Esophagus squamous epithelium (tissue), 5 donors: ENCODE measurements at regions not wholly inside any gene's neighbourhood (a gene's known extent, or its start where the extent isn't known, plus 50 kb on each side); places are given as distances from the start of the nearest gene placed in this dataset.

Experiments used
- DNase-seq: peaks from one replicate; lab custom pipeline; 2025; lab: John Stamatoyannopoulos, UW
- H3K27ac ChIP-seq, 4 donors: fragments of 200-600 bp; sonication (generic); one replicate each; pipeline ENCODE4 v1.5.1; 2016 to 2019; ENCODE audit warnings: mild to moderate bottlenecking in 1 of 4
- H3K27me3 ChIP-seq, 4 donors: fragments of 200-600 bp; sonication (generic); 1 replicate in 3 of 4; 2 replicates in 1 of 4; pipeline versions ENCODE4 v1.5.1 to v1.6.0; 2017 to 2021; ENCODE audit warnings: antibody characterized with exemption in 1 of 4
- H3K36me3 ChIP-seq, 3 donors: fragments of 200-600 bp; sonication (generic); one replicate each; pipeline ENCODE4 v1.5.1; 2016 to 2019
- H3K4me1 ChIP-seq, 3 donors: fragments of 200-600 bp; sonication (generic); one replicate each; pipeline ENCODE4 v1.5.1; 2017 to 2019
- H3K4me3 ChIP-seq, 4 donors: fragments of 200-600 bp; sonication (generic); 1 replicate in 3 of 4; 2 replicates in 1 of 4; pipeline ENCODE4 v1.5.1; 2016 to 2019; ENCODE audit warnings: mild to moderate bottlenecking in 2 of 4, moderate library complexity in 1 of 4
- H3K9me3 ChIP-seq, 3 donors: fragments of 200-600 bp; sonication (generic); one replicate each; pipeline ENCODE4 v1.5.1; 2016 to 2019
- POLR2A ChIP-seq, 4 donors: fragments of 450-650 bp; IDR thresholded peaks; one replicate each; pipeline ENCODE4 v1.6.1; 2017; ENCODE audit warnings: antibody characterized with exemption in 4 of 4, mild to moderate bottlenecking in 4 of 4, moderate library complexity in 3 of 4
- WGBS, 2 donors: methylation state at CpG; one replicate each; pipeline ENCODE4 v1.1.5; 2018; 5-methylcytosine and 5-hydroxymethylcytosine counted together
- intact Hi-C: fragments of 100-400 bp; cut with DNase I; formaldehyde crosslinking; loops from one replicate; pipeline ENCODE4 v1.15.0; 2022
- TF ChIP-seq, protein P1 (sequence below), 6 experiments: fragments of 450-650 bp in 4 of 6; fragments of 200-600 bp in 2 of 6; sonication (generic) in 2 of 6; IDR thresholded peaks; one replicate each; pipeline ENCODE4 v1.5.1; 2016 to 2019; ENCODE audit warnings: antibody characterized with exemption in 6 of 6, mild to moderate bottlenecking in 4 of 6, moderate library complexity in 4 of 6
- donor health status: DM: yes; HTN: yes; CAD: no.

DNA sequence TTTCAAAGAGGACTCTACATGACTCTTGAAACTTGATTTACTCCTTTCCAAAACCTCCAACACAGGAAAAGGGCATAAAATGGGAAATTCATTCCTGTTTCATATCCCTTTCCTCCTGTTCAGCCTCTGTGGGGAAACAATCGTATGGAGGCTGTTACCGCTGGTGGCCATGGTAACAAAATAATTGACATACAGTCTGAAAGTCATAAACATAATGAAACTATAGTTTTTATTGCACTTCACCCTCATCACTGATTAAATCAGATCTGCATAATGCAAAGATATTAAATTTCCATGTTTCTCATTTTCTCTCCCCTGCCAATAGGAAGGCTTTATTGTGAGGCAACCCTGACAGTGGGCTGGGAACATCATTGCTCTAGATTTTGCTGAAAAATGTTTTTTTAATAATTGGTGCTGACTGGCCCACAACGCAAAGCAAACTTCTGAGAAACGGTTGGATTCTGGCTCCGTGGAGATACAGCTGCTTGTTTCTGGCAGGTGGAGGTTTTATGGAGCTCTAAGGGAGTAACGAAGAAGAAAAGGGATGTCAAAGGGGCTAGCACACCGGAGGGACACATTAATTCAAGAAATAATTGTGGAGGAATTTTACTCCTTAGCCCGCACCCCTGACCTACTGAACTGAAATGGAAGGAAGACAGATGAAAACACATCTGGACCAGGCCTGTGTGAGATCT is 154.2 kb upstream of the SHISA6 start:
- intact Hi-C loops: no loop called here
- H3K4me1 ChIP-seq: no peaks in the 10 kb centered on the region
- H3K4me3 ChIP-seq: no peak overlapping the region
- H3K9me3 ChIP-seq: no peaks in the 10 kb centered on the region
- whole genome bisulfite sequencing, 2 donors: 76 to 84% methylated on average over 8 of the region's 8 CpGs
- H3K36me3 ChIP-seq: no peaks in the 10 kb centered on the region
- DNase-seq: no peak
- H3K27ac ChIP-seq: no peak overlapping the region
- TF ChIP-seq, protein P1, sequence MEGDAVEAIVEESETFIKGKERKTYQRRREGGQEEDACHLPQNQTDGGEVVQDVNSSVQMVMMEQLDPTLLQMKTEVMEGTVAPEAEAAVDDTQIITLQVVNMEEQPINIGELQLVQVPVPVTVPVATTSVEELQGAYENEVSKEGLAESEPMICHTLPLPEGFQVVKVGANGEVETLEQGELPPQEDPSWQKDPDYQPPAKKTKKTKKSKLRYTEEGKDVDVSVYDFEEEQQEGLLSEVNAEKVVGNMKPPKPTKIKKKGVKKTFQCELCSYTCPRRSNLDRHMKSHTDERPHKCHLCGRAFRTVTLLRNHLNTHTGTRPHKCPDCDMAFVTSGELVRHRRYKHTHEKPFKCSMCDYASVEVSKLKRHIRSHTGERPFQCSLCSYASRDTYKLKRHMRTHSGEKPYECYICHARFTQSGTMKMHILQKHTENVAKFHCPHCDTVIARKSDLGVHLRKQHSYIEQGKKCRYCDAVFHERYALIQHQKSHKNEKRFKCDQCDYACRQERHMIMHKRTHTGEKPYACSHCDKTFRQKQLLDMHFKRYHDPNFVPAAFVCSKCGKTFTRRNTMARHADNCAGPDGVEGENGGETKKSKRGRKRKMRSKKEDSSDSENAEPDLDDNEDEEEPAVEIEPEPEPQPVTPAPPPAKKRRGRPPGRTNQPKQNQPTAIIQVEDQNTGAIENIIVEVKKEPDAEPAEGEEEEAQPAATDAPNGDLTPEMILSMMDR (IDR thresholded peaks at IDR 0.05): no peak
- TF ChIP-seq POLR2A (IDR thresholded peaks at IDR 0.05): no peak
- peaks cover 0 to 2% (median 0%) of the 10 kb centered on the region in 4 donors for H3K27me3 ChIP-seq

DNA sequence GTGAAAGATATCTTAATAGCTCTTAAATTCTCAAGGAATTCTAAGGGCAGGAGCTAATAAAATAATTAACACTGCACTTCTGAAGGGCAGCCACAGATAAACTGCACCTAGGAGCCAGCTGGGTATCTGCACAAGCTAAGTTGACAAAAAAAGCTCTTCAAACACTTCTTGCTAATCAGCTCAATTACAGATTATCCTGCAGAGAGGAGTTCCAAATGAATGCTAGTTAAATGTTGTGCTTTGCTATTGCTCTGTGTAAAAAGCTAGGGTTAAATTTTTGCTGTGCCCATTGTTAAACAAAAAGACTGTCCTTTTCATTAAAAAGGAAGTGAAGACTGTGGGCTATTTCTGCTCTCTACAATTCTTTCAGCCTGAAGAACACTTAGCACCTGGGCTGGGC is 158.5 kb upstream of the SHISA6 start:
- intact Hi-C loops: no loop called here
- H3K4me1 ChIP-seq: no peaks in the 10 kb centered on the region
- H3K4me3 ChIP-seq: no peak overlapping the region
- TF ChIP-seq POLR2A (IDR thresholded peaks at IDR 0.05): no peak
- TF ChIP-seq, protein P1 (IDR thresholded peaks at IDR 0.05): no peak
- H3K27me3 ChIP-seq: peaks cover 0 to 6% (median 0%) of the 10 kb centered on the region in 4 donors
- DNase-seq: no peak
- H3K27ac ChIP-seq: no peak overlapping the region
- H3K9me3 ChIP-seq: no peaks in the 10 kb centered on the region
- H3K36me3 ChIP-seq: no peaks in the 10 kb centered on the region

DNA sequence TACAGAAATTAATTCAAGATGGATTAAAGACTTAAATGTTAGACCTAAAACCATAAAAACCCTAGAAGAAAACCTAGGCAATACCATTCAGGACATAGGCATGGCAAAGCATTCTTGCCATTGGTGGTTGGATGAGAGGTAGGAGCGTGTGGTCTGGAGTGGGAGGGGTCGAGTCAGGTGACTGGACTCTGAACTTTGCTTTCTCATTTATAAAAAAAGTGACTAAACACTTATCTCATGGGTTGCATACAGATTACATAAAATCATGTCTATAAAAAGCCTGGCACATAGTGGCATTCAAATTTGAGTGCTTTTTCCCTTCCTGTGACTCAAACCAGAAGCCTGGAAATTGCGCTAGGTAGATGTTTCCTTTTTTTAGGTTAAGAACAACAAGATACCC is 159.7 kb upstream of the SHISA6 start:
- WGBS, 2 donors: 74 to 75% methylated on average over 3 of the region's 3 CpGs
- intact Hi-C loops: no loop called here
- H3K27me3 ChIP-seq: peaks cover 0 to 6% (median 0%) of the 10 kb centered on the region in 4 donors
- no peaks in the 10 kb centered on the region for H3K9me3 ChIP-seq
- no peaks in the 10 kb centered on the region for H3K4me1 ChIP-seq
- H3K27ac ChIP-seq: no peak overlapping the region
- H3K36me3 ChIP-seq: no peaks in the 10 kb centered on the region
- no peak for DNase-seq
- no peak overlapping the region for H3K4me3 ChIP-seq
- no peak for TF ChIP-seq POLR2A (IDR thresholded peaks at IDR 0.05)
- TF ChIP-seq, protein P1 (IDR thresholded peaks at IDR 0.05): no peak

DNA sequence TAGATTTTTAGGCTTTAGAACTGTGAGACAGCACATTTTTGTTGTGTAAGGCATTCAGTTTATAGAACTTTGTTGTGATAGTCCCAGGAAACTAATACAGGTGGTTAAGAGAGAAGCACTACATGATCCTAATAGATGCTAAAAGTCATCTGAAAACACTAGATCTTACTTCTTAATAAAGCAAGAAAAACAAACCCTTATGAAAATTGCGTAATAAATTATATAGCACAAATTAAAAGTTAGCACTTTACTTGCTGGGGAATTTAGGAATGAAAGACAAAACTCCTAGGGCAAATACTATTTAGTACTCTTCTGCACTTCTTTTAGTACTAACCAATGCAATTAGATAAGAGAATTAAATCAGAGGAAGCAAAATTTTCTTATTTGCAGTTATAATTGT is 163.3 kb upstream of the SHISA6 start:
- Histone ChIP-seq H3K4me3 (no peak overlapping the region), H3K27ac (no peak overlapping the region), H3K4me1 (peaks cover 0 to 4% (median 3%) of the 10 kb centered on the region in 3 donors), H3K36me3 (no peaks in the 10 kb centered on the region), H3K9me3 (no peaks in the 10 kb centered on the region), H3K27me3 (peaks cover 0 to 6% (median 0%) of the 10 kb centered on the region in 4 donors)
- intact Hi-C loops: no loop called here
- TF ChIP-seq, protein P1 (IDR thresholded peaks at IDR 0.05): no peak
- no peak for TF ChIP-seq POLR2A (IDR thresholded peaks at IDR 0.05)
- 84 to 90% methylated on average over 1 of the region's 1 CpG for WGBS, 2 donors
- no peak for DNase-seq

DNA sequence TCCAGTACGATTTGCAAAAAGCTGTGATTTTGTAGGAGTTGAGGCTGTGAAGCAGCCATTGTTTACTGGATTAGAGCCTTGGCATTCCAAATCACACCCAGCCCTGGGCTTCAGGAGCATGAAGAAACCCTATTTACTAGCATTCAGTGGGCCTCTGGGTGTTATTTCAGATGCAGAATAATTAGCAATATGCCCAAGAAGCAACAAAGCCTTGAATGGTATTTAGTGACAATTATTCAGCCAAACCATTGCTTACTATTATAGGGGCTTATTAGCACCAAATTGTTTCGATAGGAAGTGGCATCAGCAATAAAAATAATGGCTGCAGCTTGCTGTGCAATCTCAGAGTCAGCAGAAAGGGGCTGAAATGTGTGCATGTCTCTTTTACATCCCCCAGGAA is 166.6 kb upstream of the SHISA6 start:
- peaks cover 0 to 4% (median 3%) of the 10 kb centered on the region in 3 donors for H3K4me1 ChIP-seq
- no peaks in the 10 kb centered on the region for H3K36me3 ChIP-seq
- 60 to 68% methylated on average over 2 of the region's 2 CpGs for WGBS, 2 donors
- no peak overlapping the region for H3K4me3 ChIP-seq
- TF ChIP-seq, protein P1 (IDR thresholded peaks at IDR 0.05): no peak
- no peak for TF ChIP-seq POLR2A (IDR thresholded peaks at IDR 0.05)
- H3K9me3 ChIP-seq: no peaks in the 10 kb centered on the region
- intact Hi-C loops: no loop called here
- DNase-seq: no peak
- H3K27me3 ChIP-seq: no peaks in the 10 kb centered on the region
- H3K27ac ChIP-seq: no peak overlapping the region
